Osteocyte (in vitro differentiated cells): ENCODE measurements at regions not wholly inside any gene's neighbourhood (a gene's known extent, or its start where the extent isn't known, plus 50 kb on each side); places are given as distances from the start of the nearest gene placed in this dataset.

Experiments used
- DNase-seq: peaks from one replicate; pipeline ENCODE4 v3.0.0; 2021; ENCODE audit warnings: mixed read lengths; ENCODE audit not compliant: unreplicated experiment; ENCODE audit errors: extremely low spot score
- H3K27ac Mint-ChIP-seq: one replicate; pipeline ENCODE4 v1.8.0; 2021; ENCODE audit warnings: mild to moderate bottlenecking, mixed read lengths; ENCODE audit not compliant: unreplicated experiment
- H3K27me3 Mint-ChIP-seq: one replicate; pipeline ENCODE4 v1.8.0; 2021; ENCODE audit warnings: mixed read lengths; ENCODE audit not compliant: unreplicated experiment
- H3K36me3 Mint-ChIP-seq: one replicate; pipeline ENCODE4 v1.8.0; 2021; ENCODE audit warnings: mixed read lengths; ENCODE audit not compliant: unreplicated experiment
- H3K4me1 Mint-ChIP-seq: one replicate; pipeline ENCODE4 v1.8.0; 2021; ENCODE audit warnings: mixed read lengths; ENCODE audit not compliant: unreplicated experiment
- H3K4me3 Mint-ChIP-seq: one replicate; pipeline ENCODE4 v1.8.0; 2021; ENCODE audit warnings: mild to moderate bottlenecking, moderate library complexity, mixed read lengths; ENCODE audit not compliant: unreplicated experiment
- H3K9me3 Mint-ChIP-seq: one replicate; pipeline ENCODE4 v1.8.0; 2021; ENCODE audit warnings: mixed read lengths; ENCODE audit not compliant: unreplicated experiment
- CTCF ChIP-seq: fragments of 200-600 bp; sonication (generic); IDR thresholded peaks from 2 replicates; pipeline ENCODE4 v1.5.0; 2021; ENCODE audit warnings: antibody characterized with exemption, mild to moderate bottlenecking, moderate library complexity

GRCh38 chr1:208923946-208924720, 659.4 kb upstream of the CAMK1G start:
- TF ChIP-seq CTCF, result no peak
- Mint-ChIP-seq H3K36me3 (no peaks in the 10 kb centered on the region), H3K27me3 (no peaks in the 10 kb centered on the region), H3K9me3 (peaks cover 4% of the 10 kb centered on the region), H3K27ac (no peak overlapping the region), H3K4me1 (no peaks in the 10 kb centered on the region), H3K4me3 (no peak overlapping the region)
- DNase-seq, result no peak

GRCh38 chr1:208924928-208925327, 658.6 kb upstream of the CAMK1G start:
- Mint-ChIP-seq H3K4me1 (no peaks in the 10 kb centered on the region), H3K9me3 (peaks cover 4% of the 10 kb centered on the region), H3K4me3 (no peak overlapping the region), H3K36me3 (no peaks in the 10 kb centered on the region), H3K27ac (no peak overlapping the region), H3K27me3 (peaks cover 7% of the 10 kb centered on the region)
- TF ChIP-seq CTCF, result no peak
- DNase-seq, result no peak

GRCh38 chr1:208928349-208929010, 655.0 kb upstream of the CAMK1G start:
- Mint-ChIP-seq H3K27me3 (peaks cover 14% of the 10 kb centered on the region), H3K4me1 (no peaks in the 10 kb centered on the region), H3K36me3 (no peaks in the 10 kb centered on the region), H3K27ac (no peak overlapping the region), H3K9me3 (peaks cover 4% of the 10 kb centered on the region), H3K4me3 (no peak overlapping the region)
- no peak for TF ChIP-seq CTCF
- no peak for DNase-seq

DNA sequence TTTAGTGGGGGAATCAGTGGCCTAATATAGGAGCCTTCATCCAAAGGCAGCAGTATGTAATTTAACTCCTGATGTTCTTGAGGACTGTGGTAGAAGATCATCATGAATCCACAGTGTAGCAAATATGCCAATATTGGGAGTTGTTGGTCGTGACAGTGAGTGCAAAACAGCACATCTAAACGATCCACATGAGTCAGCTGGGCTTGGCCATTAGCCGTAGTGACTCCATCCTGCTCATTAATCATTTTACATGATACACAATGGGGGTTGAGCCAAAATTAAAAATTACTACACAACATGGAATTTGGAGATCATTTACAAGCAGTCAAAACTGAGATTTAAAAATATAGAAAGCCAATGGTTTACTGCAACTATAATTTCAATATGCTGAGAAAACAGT, 653.9 kb upstream of the CAMK1G start:
- Mint-ChIP-seq H3K4me1 (no peaks in the 10 kb centered on the region), H3K36me3 (no peaks in the 10 kb centered on the region), H3K27me3 (peaks cover 14% of the 10 kb centered on the region), H3K27ac (no peak overlapping the region), H3K4me3 (no peak overlapping the region), H3K9me3 (peaks cover 4% of the 10 kb centered on the region)
- TF ChIP-seq CTCF, result no peak
- DNase-seq, result no peak

- Mint-ChIP-seq H3K27ac (no peak overlapping the region), H3K27me3 (peaks cover 16% of the 10 kb centered on the region), H3K4me1 (no peaks in the 10 kb centered on the region), H3K9me3 (peaks cover 4% of the 10 kb centered on the region), H3K4me3 (no peak overlapping the region), H3K36me3 (no peaks in the 10 kb centered on the region)
- no peak for TF ChIP-seq CTCF
- DNase-seq, result no peak
Measured at GRCh38 chr1:208931936-208932335, 651.6 kb upstream of the CAMK1G start.
